ENCODE measurements at regions not wholly inside any gene's neighbourhood (a gene's known extent, or its start where the extent isn't known, plus 50 kb on each side); places are given as distances from the start of the nearest gene placed in this dataset.

GRCh38 chr5:61666064-61666621, 334.1 kb downstream of the ZSWIM6 start:
- no peak for TF ChIP-seq CTCF (IDR thresholded peaks at IDR 0.05 in 4 of 5, conservative IDR thresholded peaks at IDR 0.05 in 1 of 5)
- TF ChIP-seq POLR2A (IDR thresholded peaks at IDR 0.05), result no peak

Data from gastrocnemius medialis (tissue), 4 donors.